ENCODE measurements at regions not wholly inside any gene's neighbourhood (a gene's known extent, or its start where the extent isn't known, plus 50 kb on each side); places are given as distances from the start of the nearest gene placed in this dataset.

GRCh38 chr10:78328592-78329404 is 295.1 kb downstream of the RPS24 start:
- TF ChIP-seq, protein P1, sequence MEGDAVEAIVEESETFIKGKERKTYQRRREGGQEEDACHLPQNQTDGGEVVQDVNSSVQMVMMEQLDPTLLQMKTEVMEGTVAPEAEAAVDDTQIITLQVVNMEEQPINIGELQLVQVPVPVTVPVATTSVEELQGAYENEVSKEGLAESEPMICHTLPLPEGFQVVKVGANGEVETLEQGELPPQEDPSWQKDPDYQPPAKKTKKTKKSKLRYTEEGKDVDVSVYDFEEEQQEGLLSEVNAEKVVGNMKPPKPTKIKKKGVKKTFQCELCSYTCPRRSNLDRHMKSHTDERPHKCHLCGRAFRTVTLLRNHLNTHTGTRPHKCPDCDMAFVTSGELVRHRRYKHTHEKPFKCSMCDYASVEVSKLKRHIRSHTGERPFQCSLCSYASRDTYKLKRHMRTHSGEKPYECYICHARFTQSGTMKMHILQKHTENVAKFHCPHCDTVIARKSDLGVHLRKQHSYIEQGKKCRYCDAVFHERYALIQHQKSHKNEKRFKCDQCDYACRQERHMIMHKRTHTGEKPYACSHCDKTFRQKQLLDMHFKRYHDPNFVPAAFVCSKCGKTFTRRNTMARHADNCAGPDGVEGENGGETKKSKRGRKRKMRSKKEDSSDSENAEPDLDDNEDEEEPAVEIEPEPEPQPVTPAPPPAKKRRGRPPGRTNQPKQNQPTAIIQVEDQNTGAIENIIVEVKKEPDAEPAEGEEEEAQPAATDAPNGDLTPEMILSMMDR (conservative IDR thresholded peaks at IDR 0.05 in 1 of 2, IDR thresholded peaks at IDR 0.05 in 1 of 2; ENCODE audit: extremely low read depth in 1 of 2, insufficient read depth in 1 of 2, low read depth in 1 of 2, low read length in 2 of 2) = no peak
- TF ChIP-seq EZH2 (IDR thresholded peaks at IDR 0.05; ENCODE audit: borderline replicate concordance, low read length) = no peak

Data from mammary epithelial cell (primary cell).